D721Med (cell line): ENCODE measurements at regions not wholly inside any gene's neighbourhood (a gene's known extent, or its start where the extent isn't known, plus 50 kb on each side); places are given as distances from the start of the nearest gene placed in this dataset.

Source experiments
- DNase-seq: peaks from one replicate; pipeline ENCODE4 v3.0.0; 2011; ENCODE audit warnings: low spot score; ENCODE audit not compliant: insufficient read length
- FAIRE-seq: peaks from 2 replicates; lab custom pipeline; 2011; peaks lifted over from hg19 to GRCh38; lab: Jason Lieb, UNC
- CTCF ChIP-seq: IDR thresholded peaks from 2 replicates; pipeline ENCODE4 v1.5.1; 2012; ENCODE audit warnings: mild to moderate bottlenecking, control low read depth; ENCODE audit not compliant: insufficient read depth; ENCODE audit errors: missing control alignments

- FAIRE-seq (no peak), DNase-seq (no peak)
- TF ChIP-seq CTCF, result no peak
Measured at GRCh38 chr15:93321881-93322282, 232.9 kb upstream of the RGMA start.

- no peak for DNase-seq
- no peak for TF ChIP-seq CTCF
- no peak for FAIRE-seq
Measured at GRCh38 chr15:93319121-93319814, 230.3 kb upstream of the RGMA start.

GRCh38 chr15:93317772-93318171 is 228.8 kb upstream of the RGMA start:
- TF ChIP-seq CTCF, result no peak
- no peak for DNase-seq
- FAIRE-seq, result no peak

GRCh38 chr15:93314245-93314644 is 225.2 kb upstream of the RGMA start:
- no peak for TF ChIP-seq CTCF
- DNase-seq, result no peak
- FAIRE-seq, result no peak

- no peak for TF ChIP-seq CTCF
- FAIRE-seq (no peak), DNase-seq (no peak)
Measured at GRCh38 chr15:93312891-93313486, 224.0 kb upstream of the RGMA start.

GRCh38 chr15:93311620-93312019 is 222.6 kb upstream of the RGMA start:
- no peak for DNase-seq
- no peak for FAIRE-seq
- TF ChIP-seq CTCF, result no peak

- FAIRE-seq (no peak), DNase-seq (no peak)
- no peak for TF ChIP-seq CTCF
Measured at GRCh38 chr15:93308026-93308690, 219.1 kb upstream of the RGMA start.
